Thymus (tissue), 11 donors: ENCODE measurements at regions not wholly inside any gene's neighbourhood (a gene's known extent, or its start where the extent isn't known, plus 50 kb on each side); places are given as distances from the start of the nearest gene placed in this dataset.

Experiments used
- DNase-seq, 9 donors: peaks; one replicate each; pipeline ENCODE4 v3.0.0-alpha.2; 2013; ENCODE audit warnings: low spot score in 9 of 9, low read depth in 6 of 9, missing footprints in 1 of 9
- H3K27ac ChIP-seq, 2 donors: one replicate each; pipeline ENCODE4 v1.5.1; 2013; ENCODE audit warnings: control low read depth in 1 of 2, low read depth in 1 of 2, low read length in 1 of 2, mild to moderate bottlenecking in 1 of 2, moderate library complexity in 1 of 2
- H3K27me3 ChIP-seq, 2 donors: one replicate each; pipeline ENCODE4 v1.5.1; 2013; ENCODE audit warnings: low read length in 1 of 2; ENCODE audit not compliant: control insufficient read depth in 2 of 2, insufficient read depth in 1 of 2
- H3K36me3 ChIP-seq, 2 donors: one replicate each; pipeline ENCODE4 v1.5.1; 2013; ENCODE audit warnings: low read length in 1 of 2, mild to moderate bottlenecking in 1 of 2, moderate library complexity in 1 of 2; ENCODE audit not compliant: control insufficient read depth in 2 of 2, insufficient read depth in 2 of 2
- H3K4me1 ChIP-seq, 2 donors: one replicate each; pipeline ENCODE4 v1.5.1; 2013; ENCODE audit warnings: low read length in 2 of 2; ENCODE audit not compliant: control insufficient read depth in 2 of 2, insufficient read depth in 2 of 2
- H3K4me3 ChIP-seq, 2 donors: one replicate each; pipeline ENCODE4 v1.5.1; 2013; ENCODE audit warnings: low read length in 2 of 2, control low read depth in 1 of 2, mild to moderate bottlenecking in 1 of 2
- H3K9me3 ChIP-seq, 2 donors: one replicate each; pipeline ENCODE4 v1.5.1; 2013; ENCODE audit warnings: low read length in 1 of 2, mild to moderate bottlenecking in 1 of 2; ENCODE audit not compliant: control insufficient read depth in 2 of 2, insufficient read depth in 1 of 2
- WGBS: extraction: QIAGEN DNeasy Blood & Tissue Kit; methylation state at CpG from one replicate; pipeline ENCODE4 v1.1.7; 2013; 5-methylcytosine and 5-hydroxymethylcytosine counted together
- donor health status: healthy.

GRCh38 chr13:63408331-63409189 lies 1992.9 kb upstream of the PCDH20 start:
- Histone ChIP-seq H3K36me3 (no peaks in the 10 kb centered on the region), H3K9me3 (peaks cover 0 to 2% of the 10 kb centered on the region in 2 donors), H3K4me3 (no peak overlapping the region), H3K27ac (no peak overlapping the region), H3K4me1 (no peaks in the 10 kb centered on the region), H3K27me3 (no peaks in the 10 kb centered on the region)
- WGBS = 86% methylated on average over 4 of the region's 4 CpGs
- DNase-seq = no peak

DNA sequence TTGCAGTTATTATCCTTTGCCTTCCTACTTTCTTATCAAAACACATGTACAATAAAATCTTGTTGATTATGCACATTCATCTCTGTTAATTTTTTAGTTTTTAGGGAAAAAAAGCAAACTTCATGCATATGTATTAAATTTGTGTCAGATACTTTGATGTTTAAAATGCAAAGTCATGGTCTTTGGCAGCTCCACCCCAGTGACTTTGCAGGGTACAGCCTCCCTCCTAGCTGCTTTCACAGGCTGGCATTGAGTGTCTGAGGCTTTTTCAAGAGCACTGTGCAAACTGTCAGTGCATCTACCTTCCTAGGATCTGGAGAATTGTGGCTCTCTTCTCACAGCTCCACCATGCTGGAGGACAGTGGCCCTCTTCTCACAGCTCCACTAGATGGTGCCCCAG lies 1988.1 kb upstream of the PCDH20 start:
- H3K9me3 ChIP-seq = peaks cover 0 to 2% of the 10 kb centered on the region in 2 donors
- DNase-seq = no peak
- H3K27ac ChIP-seq = no peak overlapping the region
- no peaks in the 10 kb centered on the region for H3K4me1 ChIP-seq
- H3K36me3 ChIP-seq = no peaks in the 10 kb centered on the region
- no peaks in the 10 kb centered on the region for H3K27me3 ChIP-seq
- no peak overlapping the region for H3K4me3 ChIP-seq

DNA sequence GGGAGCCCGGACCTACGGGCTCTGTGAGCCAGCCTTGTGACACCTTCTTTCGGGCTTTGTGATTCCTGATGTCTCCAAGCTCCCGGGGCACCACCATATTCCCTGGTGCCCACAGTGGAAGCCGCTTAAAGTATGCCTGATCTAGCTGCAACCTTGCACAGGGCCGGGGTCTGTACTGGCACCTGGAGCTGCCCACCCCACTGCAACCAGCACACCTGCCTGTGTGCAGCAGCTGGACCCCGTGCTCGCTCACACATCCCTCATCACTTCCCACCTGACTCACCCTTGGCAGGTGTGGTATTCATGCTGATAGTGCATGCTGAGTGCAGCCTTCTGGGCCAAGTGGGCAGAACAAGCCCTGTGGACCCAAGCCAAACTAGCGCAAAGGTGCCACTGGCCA lies 1981.1 kb upstream of the PCDH20 start:
- no peaks in the 10 kb centered on the region for H3K9me3 ChIP-seq
- H3K27ac ChIP-seq = no peak overlapping the region
- H3K36me3 ChIP-seq = no peaks in the 10 kb centered on the region
- no peak for DNase-seq
- 97% methylated on average over 9 of the region's 9 CpGs for WGBS
- H3K4me3 ChIP-seq = no peak overlapping the region
- H3K27me3 ChIP-seq = no peaks in the 10 kb centered on the region
- no peaks in the 10 kb centered on the region for H3K4me1 ChIP-seq

- Histone ChIP-seq H3K36me3 (no peaks in the 10 kb centered on the region), H3K27ac (no peak overlapping the region), H3K4me1 (no peaks in the 10 kb centered on the region), H3K9me3 (no peaks in the 10 kb centered on the region), H3K27me3 (no peaks in the 10 kb centered on the region), H3K4me3 (no peak overlapping the region)
- 89% methylated on average over 3 of the region's 3 CpGs for WGBS
- no peak for DNase-seq
Observed at GRCh38 chr13:63393112-63393511, 1977.5 kb upstream of the PCDH20 start.

DNA sequence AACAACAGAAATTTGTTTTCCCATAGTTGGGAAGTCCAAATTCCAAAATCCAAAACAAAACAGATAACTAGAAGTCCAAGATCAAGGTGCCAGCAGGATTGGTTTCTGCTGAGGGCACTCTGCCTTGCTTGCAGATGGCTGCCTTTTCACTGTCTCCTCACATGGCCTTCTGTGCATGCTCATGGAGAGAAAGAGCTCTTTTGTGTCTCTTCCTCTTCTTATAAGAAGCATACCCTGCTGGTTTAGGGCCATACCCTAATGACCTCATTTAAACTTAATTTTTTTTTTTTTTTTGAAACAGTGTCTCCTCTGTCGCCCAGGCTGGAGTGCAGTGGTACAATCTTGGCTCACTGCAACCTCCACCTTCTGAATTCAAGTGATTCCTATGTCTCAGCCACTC lies 1974.1 kb upstream of the PCDH20 start:
- Histone ChIP-seq H3K9me3 (no peaks in the 10 kb centered on the region), H3K27ac (no peak overlapping the region), H3K4me1 (no peaks in the 10 kb centered on the region), H3K4me3 (no peak overlapping the region), H3K27me3 (no peaks in the 10 kb centered on the region), H3K36me3 (no peaks in the 10 kb centered on the region)
- no peak for DNase-seq
- 95% methylated on average over 1 of the region's 1 CpG for WGBS

DNA sequence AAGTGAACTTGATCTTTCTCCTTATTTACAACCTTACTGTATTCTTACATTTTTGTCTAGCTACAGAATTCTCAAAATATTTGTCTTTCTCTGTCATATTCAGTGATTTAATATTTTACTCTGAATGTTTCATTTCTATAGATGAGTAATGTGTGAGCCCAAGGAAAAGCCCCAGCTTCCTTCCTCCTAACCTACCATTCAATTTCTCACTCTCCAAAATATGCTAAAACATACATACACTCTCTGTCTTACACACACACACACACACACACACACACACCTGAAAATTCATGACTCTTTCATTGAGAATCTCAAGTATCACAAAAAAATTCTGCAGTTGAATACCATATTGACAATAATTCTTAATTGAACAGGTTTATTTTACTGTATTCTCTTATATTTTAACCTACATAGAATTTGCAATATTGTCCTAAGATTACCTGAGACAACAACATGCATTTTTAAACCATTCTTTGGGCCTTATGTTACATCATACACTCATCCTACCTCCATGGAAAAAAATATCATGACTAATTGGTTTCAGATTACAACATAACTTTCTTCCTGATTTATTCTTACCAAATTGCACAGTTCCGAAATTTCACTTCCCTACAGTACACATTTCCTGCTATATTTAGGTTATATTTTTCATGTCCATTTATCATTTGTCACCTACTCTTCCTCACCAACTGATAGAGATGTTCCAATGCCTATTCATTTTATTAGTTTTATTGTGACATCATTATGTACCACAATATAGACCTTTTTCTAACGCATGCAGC lies 1965.6 kb upstream of the PCDH20 start:
- Histone ChIP-seq H3K27me3 (no peaks in the 10 kb centered on the region), H3K4me3 (no peak overlapping the region), H3K9me3 (no peaks in the 10 kb centered on the region), H3K27ac (no peak overlapping the region), H3K4me1 (no peaks in the 10 kb centered on the region), H3K36me3 (no peaks in the 10 kb centered on the region)
- WGBS = 86% methylated on average over 2 of the region's 2 CpGs
- no peak for DNase-seq

- Histone ChIP-seq H3K9me3 (no peaks in the 10 kb centered on the region), H3K4me3 (no peak overlapping the region), H3K36me3 (no peaks in the 10 kb centered on the region), H3K4me1 (no peaks in the 10 kb centered on the region), H3K27me3 (no peaks in the 10 kb centered on the region), H3K27ac (no peak overlapping the region)
- no peak for DNase-seq
- 89% methylated on average over 2 of the region's 2 CpGs for WGBS
Observed at GRCh38 chr13:63377986-63378385, 1962.3 kb upstream of the PCDH20 start.

- 72% methylated on average over 1 of the region's 1 CpG for WGBS
- H3K27ac ChIP-seq = no peak overlapping the region
- no peaks in the 10 kb centered on the region for H3K4me1 ChIP-seq
- no peaks in the 10 kb centered on the region for H3K36me3 ChIP-seq
- DNase-seq = no peak
- peaks cover 1 to 2% of the 10 kb centered on the region in 2 donors for H3K9me3 ChIP-seq
- H3K4me3 ChIP-seq = no peak overlapping the region
- H3K27me3 ChIP-seq = no peaks in the 10 kb centered on the region
Observed at GRCh38 chr13:63370101-63370500, 1954.5 kb upstream of the PCDH20 start.

- Histone ChIP-seq H3K4me1 (no peaks in the 10 kb centered on the region), H3K4me3 (no peak overlapping the region), H3K9me3 (peaks cover 1 to 2% of the 10 kb centered on the region in 2 donors), H3K27ac (no peak overlapping the region), H3K36me3 (no peaks in the 10 kb centered on the region), H3K27me3 (no peaks in the 10 kb centered on the region)
- WGBS = 76% methylated on average over 3 of the region's 3 CpGs
- DNase-seq = no peak
Observed at GRCh38 chr13:63367522-63368198, 1952.0 kb upstream of the PCDH20 start.
